Activated naive CD4-positive, alpha-beta T cell treated with anti-CD3 and anti-CD28 coated beads, Interleukin-2, amount 50 U/mL, for 16 hours (primary cell): ENCODE measurements at regions not wholly inside any gene's neighbourhood (a gene's known extent, or its start where the extent isn't known, plus 50 kb on each side); places are given as distances from the start of the nearest gene placed in this dataset.

Experiments used
- DNase-seq: peaks from one replicate; pipeline ENCODE4 v3.0.0-alpha.2; 2020

DNA sequence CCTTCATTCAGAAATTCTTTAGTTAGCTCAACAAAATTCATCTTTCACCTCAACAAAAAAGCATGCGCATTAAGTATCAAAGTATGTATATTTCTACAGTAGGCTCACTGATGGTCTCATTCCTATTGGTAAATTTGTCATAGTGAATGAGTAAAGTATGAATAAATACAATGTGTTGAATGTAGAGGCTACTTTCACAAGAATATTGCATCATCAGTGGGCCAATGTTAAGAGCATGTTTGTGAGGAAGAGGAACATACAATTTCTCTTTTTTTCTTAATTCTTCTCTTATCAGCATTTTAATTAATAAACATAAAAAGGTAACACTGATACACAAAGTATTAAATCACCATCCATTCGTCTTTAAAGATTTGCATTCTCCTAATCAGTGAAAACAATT is 505.1 kb downstream of the CETN3 start:
- DNase-seq = no peak

DNA sequence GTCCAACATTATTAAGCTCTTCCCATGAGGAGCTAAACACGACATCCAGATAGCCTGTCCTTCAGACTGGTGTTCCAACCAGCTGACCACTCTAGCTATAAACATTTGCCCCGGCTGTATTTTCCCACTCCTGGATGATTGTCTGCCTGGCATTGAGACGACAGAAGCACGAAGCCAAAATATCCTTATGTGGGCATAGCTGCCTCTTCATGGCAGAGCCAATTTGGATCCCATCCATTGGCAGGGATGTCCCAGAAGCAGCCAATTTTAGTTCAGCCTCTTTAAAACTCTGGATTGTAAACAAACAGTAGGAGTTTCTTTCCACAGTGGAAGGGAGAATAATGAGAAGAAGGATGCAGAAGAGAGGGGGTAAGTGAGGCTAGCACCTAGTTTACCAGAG is 507.6 kb downstream of the CETN3 start:
- DNase-seq = no peak

DNA sequence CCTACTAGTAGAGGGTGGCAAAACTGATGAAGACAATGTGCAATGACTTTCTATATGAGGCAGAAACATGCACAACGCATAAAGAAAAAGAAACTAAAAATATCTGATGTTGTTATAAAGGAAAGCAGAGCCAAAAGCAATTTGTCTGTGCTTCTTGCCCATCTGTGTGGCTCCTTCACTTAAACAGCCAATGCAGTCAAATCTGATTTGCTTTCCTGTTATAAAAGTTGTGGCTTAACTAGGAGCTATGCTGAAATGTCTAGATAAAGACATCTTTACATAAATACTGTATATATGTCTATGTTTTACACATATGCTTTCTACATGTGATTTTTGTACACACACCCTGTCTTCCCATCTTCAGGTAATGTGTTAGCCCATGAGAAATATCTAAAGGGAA is 508.2 kb downstream of the CETN3 start:
- no peak for DNase-seq

DNA sequence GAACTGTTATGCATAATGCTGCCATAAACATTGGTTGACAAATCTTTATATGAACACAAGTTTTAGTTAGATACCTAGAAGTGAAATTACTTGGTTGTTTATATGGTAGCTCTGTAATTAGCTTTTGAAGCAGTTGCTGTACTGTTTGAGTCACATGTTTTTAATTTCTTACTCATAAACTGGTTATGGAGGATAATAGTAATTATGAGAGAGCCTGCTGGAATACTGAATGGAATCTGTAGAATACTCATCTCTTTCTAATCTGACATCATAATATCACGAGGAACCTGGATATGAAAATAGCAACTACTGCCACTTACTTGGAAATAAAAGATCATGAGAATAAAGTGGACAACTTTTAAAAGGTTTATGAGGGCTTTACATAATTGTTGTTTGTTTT is 509.2 kb downstream of the CETN3 start:
- DNase-seq = no peak

DNA sequence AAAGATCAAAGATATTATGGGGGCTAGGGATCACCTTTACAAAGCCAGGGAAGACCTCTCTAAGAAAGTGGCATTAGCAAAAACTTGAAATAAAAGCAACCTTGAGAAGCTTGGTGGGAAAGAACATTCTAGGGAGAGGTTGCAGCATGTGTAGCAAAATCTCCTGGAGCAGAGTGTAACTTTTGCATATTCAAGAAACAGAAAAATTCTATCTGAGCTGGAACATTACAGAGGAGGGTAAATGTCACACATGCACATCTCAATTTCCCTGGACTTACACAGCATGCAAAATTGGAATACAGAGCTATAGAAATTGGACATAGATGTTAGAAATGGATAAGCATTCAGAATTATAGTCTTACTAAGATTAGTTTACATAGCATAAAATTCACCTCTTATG is 510.0 kb downstream of the CETN3 start:
- DNase-seq = no peak

DNA sequence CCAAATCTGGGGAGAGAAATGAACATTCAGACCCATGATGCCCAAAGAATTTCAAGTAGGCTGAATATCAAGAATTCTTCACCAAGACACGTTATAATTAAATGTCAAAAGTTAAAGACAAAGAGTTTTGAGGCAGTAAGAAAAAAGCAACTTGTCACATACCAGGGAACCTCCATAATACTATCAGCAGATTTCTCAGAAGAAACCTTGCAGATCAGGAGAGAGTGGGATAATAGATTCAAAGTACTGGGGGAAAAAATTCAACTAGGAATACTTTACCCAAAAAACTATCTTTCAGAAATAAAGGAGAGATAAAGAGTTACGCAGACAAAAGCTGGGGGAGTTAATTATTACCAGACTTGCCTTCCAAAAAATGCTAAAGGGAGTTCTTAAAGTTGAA is 516.0 kb downstream of the CETN3 start:
- DNase-seq = no peak

DNA sequence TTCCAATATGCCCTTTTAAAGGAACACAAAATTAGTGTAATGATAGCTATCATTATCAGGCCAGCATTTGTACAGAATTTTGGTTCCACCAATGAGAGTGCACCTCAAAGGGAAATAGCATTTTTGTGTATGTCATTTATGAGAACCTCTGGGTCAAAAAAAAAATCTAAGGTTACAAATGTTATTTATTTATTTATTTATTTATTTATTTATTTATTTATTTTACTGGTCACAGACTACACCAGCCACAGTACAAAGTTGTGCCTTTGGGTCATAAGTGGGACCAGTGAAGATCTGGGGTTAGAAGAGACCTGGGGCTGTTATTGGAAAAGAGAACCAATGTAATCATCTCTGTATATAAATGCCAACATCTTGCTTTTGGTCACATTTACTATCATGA is 523.9 kb downstream of the CETN3 start:
- DNase-seq = no peak

DNA sequence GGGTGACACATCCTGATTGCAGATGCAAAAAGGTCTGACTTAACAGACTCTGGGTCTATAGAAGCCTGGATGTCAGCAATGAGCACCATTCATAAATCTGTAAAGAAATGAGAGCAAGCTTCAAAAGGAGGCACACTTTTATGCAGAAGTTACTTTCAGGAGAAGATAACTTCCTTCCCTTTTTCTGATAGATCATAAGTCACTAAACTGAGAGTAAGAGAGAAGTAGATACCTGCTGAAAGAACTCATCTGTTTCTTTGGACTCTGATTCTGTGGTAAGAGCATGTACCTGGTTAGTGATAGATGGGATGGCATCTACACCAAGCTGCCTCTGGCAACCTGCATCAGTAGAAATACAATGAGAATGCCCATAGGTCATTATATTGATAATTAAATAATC is 525.6 kb downstream of the CETN3 start:
- no peak for DNase-seq

DNA sequence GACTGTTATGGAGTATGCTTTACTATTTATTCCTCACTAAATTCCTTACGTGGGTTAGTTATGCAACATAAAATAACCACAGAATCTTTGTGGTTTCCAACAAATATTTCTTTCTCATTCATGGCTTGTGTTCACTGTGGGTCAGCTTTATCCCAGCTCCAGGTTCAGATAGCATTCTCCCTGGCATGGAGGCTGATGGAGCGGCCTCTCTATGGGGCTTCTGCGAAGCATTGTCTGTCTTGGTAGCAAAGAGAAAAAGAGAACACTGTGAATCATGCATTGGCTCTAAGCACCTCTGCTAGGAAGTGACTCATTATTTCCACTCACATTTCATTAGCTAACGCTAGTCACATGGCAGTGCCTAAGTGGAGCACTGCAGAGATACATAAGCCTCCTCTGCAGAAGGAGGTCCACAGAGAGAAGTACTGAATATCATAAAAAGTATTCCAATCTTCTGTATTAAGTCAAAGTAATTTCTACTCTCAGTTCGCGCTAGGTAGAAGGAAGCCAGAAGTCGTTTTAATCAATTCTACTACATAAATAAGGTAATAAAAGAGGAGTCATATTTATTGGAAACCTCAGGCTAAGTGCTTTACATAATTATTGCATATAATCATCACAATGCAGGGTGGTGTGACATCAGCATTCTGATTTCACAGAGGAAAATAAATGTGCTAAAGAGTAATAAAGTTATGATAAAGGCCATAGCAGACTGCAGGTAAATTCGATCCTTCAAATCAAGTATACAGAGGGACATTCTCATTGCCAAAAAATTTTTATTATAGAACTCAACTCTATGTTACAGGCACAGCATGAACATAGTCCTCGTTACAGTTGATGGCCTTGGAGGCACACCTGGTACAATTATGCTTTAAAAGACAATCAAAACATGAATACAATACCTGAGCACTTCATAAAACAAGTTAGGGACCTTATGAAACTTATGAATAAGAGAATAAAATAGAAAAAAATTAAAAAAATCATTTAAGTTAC is 531.1 kb downstream of the CETN3 start:
- no peak for DNase-seq

DNA sequence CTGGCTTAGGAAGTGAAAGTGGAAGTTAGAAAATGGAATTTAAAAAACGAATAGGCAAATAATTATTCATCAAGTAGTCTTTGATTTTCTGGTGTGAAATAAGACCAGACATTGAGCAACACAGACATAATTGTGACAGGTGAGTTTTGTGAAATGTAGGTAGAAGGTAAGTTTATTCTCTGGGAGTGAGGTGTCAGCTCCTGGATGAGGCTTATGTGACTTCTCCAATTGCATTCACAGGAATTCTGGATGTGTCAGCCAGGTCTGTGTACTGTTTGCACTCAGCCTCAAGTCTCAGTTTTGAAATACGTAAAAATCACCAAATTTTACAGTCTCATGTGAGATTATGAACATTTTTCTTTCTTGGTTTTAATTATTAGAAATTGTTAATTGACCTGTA is 537.6 kb downstream of the CETN3 start:
- DNase-seq = no peak

DNA sequence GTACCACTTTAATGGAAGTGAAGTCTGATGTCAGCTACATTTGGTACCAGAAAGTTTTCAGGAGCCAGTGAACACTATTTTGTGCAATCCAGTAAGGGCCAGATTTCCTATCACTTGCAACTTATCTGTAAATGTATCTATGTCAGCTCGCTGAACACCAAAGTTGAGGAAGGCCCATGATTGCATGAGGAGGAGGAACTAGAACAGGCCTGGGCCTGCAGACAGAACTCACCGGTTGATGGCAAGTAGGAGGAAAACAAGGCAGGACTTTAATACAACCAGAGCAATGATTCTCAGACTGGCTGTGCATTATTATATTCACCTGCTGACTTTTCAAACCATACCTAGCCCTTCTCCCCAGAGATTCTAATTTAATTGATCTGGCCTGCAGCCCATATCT is 540.2 kb downstream of the CETN3 start:
- no peak for DNase-seq

DNA sequence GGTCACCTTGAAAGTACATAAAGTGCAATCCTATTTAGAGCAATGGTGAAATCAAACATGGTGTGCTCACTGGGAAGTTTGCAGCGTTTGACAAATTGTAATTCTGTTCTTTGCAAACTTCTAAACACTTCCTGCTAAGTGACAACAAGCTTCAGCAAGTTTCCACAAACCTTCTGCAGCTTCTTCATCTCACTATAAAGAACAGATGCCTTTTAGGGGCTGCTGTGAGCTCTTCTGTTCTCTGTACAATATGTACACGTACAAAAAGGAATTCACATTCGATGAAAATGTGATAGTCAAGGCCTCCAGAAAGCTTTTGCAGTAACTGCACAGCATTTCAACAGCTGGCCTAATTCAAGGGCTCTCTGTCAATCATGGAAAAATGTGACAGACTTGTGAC is 543.1 kb downstream of the CETN3 start:
- DNase-seq = no peak

DNA sequence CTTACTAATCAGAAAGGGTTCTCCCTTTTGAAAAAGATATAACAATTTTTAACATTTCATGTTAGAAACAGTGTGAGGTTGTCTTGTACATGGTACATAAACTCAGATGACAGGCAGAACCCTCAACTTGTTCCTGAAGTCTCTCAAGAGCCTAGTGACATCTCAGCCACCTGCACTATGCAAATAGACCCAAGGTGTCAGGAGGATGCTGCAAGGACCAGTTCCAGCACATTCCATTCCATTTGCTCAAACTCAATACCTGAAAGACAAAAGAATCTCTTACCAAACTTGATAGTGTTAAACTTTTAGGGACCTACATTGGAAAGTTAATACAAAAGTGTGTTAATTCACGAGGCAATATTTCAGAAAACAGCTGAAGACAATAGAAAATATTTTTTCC is 544.6 kb downstream of the CETN3 start:
- no peak for DNase-seq

DNA sequence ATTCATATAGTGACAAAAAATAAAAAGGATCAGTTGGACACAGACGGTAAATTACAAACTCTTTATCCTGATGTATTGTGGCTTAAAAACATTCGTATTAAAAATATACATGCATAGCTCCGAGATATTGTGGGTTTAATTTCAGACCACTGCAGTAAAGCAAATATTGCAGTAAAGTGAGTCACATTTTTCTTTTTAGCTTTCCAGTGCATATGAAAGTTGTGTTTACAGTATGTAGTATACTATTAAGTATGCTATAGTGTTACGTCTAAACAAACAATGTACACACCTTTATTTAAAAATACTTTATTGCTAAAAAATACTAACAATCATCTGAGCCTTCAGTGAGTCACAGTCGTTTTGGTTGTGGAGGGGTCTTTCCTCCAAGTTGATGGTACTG is 551.8 kb downstream of the CETN3 start:
- DNase-seq = no peak

DNA sequence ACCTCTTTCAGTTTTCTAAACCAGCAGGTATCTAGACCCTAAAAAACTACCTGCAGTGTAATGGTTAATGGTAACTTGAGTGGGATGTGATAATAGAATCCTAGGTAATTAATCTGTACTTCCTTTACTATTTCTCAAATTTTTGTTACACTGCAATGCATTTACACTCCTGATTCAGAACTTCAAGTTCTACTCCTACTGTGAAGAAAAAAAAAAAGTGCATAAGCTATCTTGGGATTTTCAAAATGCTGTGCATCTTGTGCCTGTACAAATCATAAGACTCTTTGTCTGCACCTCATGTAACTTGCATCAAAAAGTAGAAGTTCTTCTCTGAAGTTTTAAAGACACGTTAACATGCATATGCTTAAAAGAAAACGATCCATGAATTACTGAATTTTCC is 554.1 kb downstream of the CETN3 start:
- no peak for DNase-seq

DNA sequence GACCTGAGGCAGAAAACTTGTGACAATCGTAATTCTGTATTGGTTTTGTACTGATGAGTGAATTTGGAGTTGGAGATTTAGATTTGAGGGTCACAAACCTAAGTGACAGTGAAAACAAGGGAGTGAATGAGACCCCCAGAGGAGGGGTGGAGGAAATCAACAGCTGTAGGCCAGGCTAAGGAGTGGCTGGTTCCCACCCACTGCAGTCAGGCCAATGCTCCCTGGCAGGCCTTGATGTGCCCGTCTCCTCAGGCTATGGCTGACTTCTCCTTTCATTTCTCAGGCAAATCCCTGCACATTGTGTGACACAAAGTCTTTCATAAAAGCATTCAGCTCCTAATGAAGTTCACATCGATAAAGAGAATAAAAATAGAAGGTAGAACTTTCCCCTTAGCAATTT is 557.6 kb downstream of the CETN3 start:
- DNase-seq = no peak

DNA sequence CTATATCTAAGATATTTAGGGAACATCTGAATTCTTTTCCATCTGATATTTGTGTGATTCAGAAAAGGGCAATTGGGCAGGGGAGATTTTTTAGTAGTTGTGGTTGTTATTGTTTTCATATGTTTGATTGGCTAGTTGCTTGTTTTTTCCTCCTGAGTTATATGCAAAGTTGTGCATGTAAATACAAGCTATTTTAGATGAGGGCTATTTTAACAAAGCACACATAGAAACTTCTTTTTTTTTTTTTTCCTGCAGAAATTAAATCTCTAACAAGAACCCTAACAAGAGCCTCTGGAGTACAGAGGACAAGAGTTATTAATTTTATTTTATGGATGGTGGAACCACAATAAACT is 559.1 kb downstream of the CETN3 start:
- no peak for DNase-seq

DNA sequence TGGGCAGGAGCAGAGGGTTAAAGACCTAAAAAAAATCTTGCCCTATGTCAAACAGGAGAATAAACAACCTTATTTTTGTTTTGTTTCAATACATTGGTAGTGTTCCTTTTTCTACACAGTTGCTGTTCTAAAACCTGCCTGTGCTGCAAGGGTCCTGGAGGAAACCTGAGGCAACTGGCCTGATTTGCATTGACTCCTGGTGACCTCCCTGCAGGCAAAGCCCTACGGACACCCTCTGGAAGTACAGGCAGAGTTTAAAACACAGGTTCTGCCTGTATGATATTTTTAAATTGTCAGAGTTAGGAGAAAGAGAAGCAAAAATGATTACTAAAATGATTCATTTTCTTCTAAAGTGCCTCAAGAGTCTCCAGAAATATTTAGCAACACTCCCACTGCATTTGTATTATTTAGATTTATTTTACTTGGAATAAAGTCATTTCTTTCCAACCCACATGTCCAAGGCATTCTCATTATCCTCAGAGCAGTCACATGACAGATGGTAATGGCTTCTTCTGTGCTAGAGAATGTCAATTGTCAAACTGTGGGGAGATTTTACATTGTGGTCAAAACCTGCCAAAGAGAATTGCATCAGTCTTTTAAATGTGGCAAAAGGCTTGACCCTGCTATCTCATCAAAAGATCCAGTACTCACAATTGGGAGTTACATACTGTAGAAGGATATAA is 559.6 kb downstream of the CETN3 start:
- DNase-seq = no peak

DNA sequence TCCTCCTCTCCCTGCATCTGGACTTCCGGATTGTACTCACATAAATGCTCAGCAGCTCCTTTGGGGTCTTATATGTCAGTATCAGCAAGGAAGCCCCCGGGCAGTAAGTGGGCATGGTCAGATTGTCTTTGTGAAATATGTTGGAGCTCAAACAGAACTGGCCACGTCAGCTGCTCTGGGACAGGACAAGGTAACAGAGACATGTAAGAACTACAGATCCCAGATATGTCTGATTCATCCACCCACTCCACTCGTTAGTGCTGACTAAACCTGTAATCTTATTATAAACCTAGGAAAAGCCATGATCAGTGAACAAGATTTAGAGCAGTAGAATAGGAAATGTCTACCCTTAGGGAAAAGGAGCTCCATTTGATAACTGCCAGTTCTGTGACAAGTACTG is 561.8 kb downstream of the CETN3 start:
- DNase-seq = no peak

DNA sequence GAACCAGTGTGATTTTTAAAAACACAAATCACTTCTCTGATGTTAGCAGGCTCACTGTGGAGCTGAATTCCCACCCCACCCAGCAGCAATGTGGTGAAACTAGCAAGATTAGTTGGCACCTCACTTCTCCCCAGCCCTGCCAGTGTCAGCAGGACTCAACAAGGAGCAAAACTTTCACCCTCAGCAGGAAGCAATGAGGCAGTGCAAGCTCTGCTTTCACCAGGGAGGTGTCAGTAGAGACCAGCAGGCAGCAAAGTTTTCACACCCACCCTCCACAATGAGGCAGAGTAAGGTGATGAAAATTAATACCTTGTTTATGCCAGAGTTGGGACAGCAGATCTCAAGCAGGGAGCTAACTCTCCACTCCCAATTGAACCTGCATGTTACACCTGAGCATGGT is 565.0 kb downstream of the CETN3 start:
- DNase-seq = no peak

DNA sequence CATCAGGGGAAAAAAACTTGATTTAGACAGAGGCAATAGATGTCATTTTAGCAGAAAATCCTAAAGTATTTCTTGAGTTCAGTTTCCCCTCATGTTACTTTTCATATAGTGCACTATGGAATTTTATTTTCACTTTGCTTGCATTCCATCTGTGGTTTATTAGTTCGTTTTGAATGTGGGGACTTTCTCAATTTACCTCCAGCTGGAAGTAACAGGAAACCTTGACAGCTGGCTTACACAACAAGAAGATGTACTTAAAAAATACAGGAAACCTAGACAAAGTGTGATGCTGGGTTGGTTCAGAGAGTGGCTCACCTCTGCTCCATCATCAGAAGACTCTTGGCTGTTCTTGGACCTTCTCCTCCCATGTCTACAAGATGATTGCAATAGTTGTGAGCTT is 567.0 kb downstream of the CETN3 start:
- no peak for DNase-seq

DNA sequence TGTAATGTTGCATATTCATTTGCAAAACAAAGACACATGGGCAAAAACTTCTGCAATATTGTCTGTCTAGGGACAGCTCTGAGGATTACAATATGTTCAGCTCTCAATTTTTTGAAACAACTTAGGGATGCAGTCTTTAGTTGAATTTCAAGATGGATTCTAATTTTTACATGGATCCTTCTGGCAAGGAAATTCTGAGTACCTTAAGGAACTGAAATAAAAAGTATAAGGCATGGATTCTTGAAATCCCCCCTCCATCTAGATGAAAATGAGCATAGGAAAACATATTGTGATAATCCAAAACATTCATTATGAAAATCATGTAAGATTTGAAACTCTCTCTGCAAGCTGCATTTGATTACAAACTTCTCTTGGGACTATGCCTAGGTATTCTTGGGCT is 568.6 kb downstream of the CETN3 start:
- no peak for DNase-seq

DNA sequence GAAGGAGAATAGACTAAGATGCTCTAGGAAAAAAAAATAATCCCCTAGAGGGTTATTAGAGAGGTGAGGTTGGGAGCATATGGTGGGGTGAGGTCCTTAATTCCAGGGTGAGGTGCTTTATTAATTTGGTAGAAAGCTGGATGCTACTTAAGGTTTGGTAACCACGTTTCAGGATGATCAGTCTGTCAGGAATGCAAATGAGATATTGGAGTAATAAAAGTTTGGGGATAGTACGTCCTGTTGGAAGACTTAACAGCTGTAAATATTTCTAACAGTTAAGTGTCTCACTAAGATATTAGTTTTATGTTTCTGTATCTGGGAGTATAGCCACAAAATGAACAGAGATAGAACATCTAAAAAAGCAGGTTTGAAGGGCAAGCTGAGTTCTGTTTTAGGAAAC is 578.9 kb downstream of the CETN3 start:
- no peak for DNase-seq

DNA sequence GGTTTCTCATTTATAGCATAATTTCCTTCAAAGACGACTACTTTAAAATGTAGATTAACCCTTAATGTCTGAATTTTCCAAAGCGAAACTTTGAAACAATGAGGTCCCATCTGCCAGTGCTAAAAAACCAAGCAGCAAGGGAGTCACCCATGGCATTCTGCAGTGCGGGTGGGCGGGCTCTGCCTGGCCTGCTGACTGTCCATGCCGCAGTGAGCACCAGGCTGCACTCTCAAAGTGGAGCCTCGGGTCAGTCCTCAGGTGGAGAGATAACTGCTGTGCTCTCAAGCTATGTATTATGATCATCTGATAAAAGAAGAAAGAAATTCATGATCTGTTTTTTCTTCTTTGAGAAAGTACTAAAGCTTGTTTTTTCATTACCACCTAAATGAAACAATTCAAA is 581.6 kb downstream of the CETN3 start:
- no peak for DNase-seq

DNA sequence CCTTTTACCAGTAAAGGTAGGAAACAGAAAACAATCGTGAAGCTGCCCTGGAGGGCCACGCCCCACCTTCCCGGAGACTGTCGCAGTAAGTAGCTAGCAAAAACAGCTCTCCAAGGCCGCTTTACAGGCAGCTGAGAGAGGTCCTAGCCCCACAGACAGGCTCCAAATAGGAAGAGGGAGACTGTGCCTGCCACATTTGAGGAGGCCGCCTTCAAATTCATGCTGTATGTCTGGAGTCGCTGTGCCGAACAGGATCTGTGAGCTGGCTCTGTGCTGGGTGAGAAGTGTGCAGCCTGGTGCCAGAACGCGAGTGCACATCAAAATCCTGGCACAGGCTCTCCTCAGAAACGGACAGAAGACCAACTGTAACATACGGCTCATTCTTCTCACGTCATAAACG is 582.2 kb downstream of the CETN3 start:
- DNase-seq = no peak
